GM12872 (cell line): ENCODE measurements at regions not wholly inside any gene's neighbourhood (a gene's known extent, or its start where the extent isn't known, plus 50 kb on each side); places are given as distances from the start of the nearest gene placed in this dataset.

ENCODE experiments used
- CTCF ChIP-seq: IDR thresholded peaks from 3 replicates; pipeline ENCODE4 v1.5.1; 2011; ENCODE audit warnings: low read depth, mild to moderate bottlenecking, low read length, moderate library complexity; ENCODE audit not compliant: insufficient read depth

- no peak for TF ChIP-seq CTCF
Observed at GRCh38 chr1:212553676-212554075, 54.9 kb upstream of the ATF3 start.

- TF ChIP-seq CTCF, result no peak
Observed at GRCh38 chr1:212554401-212554800, 54.2 kb upstream of the ATF3 start.

GRCh38 chr1:212555426-212555825, 53.1 kb upstream of the ATF3 start:
- TF ChIP-seq CTCF, result no peak

DNA sequence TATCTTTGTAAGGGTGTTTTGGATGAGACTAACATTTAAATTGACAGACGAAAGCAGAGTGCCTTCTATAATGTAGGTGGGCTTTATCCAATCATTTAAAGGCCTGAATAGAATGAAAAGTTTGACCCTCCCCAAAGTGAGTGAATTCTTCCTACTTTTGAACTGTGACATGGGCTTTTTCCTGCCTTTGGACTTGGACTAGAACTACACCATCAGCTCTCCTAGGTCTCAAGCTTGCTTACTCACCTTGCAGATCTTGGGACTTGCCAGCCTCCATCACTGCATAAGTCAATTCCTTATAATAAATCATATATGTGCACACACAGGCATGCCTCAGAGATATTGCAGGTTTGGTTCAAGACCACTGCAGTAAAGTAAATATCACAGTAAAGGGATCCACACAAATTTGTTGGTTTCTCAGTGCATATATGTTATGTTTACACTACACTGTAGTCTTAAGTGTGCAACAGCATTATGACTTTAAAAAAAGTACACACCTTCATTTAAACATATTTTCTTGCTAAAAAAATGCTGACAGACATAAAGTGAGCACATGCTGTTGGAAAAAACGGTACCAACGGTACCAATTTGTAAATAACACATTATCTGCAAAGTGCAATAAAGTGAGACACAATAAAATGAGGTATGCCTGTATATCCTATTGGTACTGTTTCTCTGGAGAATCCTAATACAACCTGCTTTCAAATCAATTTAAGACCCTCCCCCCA, 51.6 kb upstream of the ATF3 start:
- TF ChIP-seq CTCF, result no peak

GRCh38 chr1:212557739-212558692, 50.5 kb upstream of the ATF3 start:
- no peak for TF ChIP-seq CTCF

DNA sequence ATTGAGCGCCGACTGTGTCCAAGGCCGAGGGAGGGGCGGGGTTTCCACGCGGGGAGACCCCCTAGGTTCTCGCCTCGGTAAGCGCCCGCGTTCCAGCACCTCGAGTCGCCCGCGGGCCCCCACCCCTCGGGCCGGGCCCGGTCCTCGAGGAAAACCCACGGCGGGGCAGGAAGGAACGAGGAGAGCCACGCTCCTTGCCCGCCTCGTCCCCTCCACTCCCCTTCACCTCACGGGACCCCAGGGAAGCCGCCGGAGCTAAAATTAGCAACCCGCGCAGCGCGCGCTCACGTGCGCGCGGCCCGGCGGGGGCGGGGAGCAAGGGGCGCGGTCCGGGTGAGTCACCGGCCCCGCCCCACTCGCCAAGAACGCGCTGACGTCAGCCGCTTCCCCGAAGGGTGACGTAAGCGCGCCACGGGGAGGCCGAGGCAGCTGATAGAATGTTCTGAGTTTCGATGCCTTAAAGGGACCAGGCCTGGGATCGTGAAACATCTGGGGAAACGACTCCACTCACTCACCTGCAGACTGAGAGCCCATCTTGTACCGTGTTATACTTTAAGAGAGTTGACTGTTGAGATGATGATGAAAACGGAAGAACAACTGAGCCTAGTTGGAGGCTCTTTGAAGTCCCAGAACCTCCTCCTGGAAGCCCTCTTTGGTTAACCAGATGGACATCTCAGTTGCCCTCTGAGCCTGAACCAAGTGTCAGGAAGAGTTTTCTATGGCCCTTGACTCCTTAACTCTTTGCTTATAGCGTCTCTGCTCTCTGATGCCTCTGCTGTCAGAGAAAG, 49.7 kb upstream of the ATF3 start:
- TF ChIP-seq CTCF, result no peak; the same call in 2 of the 3 replicates
